ENCODE measurements at regions not wholly inside any gene's neighbourhood (a gene's known extent, or its start where the extent isn't known, plus 50 kb on each side); places are given as distances from the start of the nearest gene placed in this dataset.

GRCh38 chr1:5200006-5200405 is 545.6 kb downstream of the AJAP1 start:
- TF ChIP-seq EZH2 (IDR thresholded peaks at IDR 0.05; ENCODE audit: low read length, unreplicated experiment): no peak
- TF ChIP-seq, protein P1, sequence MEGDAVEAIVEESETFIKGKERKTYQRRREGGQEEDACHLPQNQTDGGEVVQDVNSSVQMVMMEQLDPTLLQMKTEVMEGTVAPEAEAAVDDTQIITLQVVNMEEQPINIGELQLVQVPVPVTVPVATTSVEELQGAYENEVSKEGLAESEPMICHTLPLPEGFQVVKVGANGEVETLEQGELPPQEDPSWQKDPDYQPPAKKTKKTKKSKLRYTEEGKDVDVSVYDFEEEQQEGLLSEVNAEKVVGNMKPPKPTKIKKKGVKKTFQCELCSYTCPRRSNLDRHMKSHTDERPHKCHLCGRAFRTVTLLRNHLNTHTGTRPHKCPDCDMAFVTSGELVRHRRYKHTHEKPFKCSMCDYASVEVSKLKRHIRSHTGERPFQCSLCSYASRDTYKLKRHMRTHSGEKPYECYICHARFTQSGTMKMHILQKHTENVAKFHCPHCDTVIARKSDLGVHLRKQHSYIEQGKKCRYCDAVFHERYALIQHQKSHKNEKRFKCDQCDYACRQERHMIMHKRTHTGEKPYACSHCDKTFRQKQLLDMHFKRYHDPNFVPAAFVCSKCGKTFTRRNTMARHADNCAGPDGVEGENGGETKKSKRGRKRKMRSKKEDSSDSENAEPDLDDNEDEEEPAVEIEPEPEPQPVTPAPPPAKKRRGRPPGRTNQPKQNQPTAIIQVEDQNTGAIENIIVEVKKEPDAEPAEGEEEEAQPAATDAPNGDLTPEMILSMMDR (conservative IDR thresholded peaks at IDR 0.05; ENCODE audit: low read depth, low read length): no peak
